GDM1 (cell line): ENCODE measurements at regions not wholly inside any gene's neighbourhood (a gene's known extent, or its start where the extent isn't known, plus 50 kb on each side); places are given as distances from the start of the nearest gene placed in this dataset.

Source experiments
- DNase-seq: peaks from one replicate; lab custom pipeline; 2025; lab: John Stamatoyannopoulos, UW

DNA sequence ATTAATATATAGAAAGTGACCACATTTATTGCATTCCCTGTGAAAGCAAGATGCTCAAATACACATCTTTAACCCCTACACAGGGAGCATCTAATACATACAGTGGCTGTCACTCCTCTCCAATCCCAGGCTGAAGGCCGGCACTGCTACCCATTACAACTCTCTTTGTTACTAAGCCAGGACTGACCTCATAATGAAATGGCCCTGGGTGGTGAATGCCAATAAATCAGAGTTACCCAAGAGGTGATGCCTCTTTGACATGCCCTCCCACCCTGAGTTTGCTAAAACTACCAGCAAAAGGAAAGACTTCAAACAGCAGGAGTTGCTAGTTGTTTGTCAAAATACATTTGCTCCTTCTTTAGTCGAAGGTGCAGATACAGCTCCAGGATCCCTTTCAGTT, 214.2 kb downstream of the FOXA2 start:
- DNase-seq: no peak

- DNase-seq: no peak
Observed at GRCh38 chr20:22369100-22369499, 215.3 kb downstream of the FOXA2 start.

GRCh38 chr20:22368235-22368634, 216.1 kb downstream of the FOXA2 start:
- DNase-seq: peak; percentile 77

GRCh38 chr20:22366631-22367030, 217.7 kb downstream of the FOXA2 start:
- DNase-seq: no peak

- no peak for DNase-seq
Observed at GRCh38 chr20:22354647-22355046, 229.7 kb downstream of the FOXA2 start.

GRCh38 chr20:22353586-22353985, 230.8 kb downstream of the FOXA2 start:
- no peak for DNase-seq

GRCh38 chr20:22352019-22352418, 232.4 kb downstream of the FOXA2 start:
- no peak for DNase-seq

GRCh38 chr20:22350624-22351023, 233.7 kb downstream of the FOXA2 start:
- no peak for DNase-seq

GRCh38 chr20:22348010-22348409, 236.4 kb downstream of the FOXA2 start:
- no peak for DNase-seq

GRCh38 chr20:22346716-22347115, 237.7 kb downstream of the FOXA2 start:
- peak; percentile 61 for DNase-seq

GRCh38 chr20:22343612-22344011, 240.8 kb downstream of the FOXA2 start:
- DNase-seq: no peak

- DNase-seq: peak; percentile 30
Observed at GRCh38 chr20:22342410-22342809, 242.0 kb downstream of the FOXA2 start.

DNA sequence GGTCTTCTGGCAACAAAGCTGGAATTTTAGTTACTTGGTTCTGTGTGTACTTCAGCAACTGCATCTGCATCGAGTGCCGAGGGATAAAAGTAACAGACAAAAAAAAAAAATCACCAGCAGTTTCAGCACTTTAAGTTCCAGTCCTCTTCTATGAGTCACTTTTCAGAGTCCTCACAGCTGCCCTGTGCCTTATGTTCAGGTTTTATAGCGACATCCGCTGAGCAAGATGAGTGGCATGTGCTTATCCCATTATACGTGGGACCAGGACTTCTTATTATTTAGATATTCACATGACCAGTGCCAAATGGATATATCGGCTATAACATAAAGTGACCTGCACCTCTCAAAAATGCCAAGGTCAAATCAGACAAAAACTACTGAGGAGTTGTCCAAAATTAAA, 242.9 kb downstream of the FOXA2 start:
- DNase-seq: no peak

- DNase-seq: peak; percentile 37
Observed at GRCh38 chr20:22339946-22340345, 244.4 kb downstream of the FOXA2 start.

- DNase-seq: peak; percentile 62
Observed at GRCh38 chr20:22339091-22339881, 245.1 kb downstream of the FOXA2 start.

DNA sequence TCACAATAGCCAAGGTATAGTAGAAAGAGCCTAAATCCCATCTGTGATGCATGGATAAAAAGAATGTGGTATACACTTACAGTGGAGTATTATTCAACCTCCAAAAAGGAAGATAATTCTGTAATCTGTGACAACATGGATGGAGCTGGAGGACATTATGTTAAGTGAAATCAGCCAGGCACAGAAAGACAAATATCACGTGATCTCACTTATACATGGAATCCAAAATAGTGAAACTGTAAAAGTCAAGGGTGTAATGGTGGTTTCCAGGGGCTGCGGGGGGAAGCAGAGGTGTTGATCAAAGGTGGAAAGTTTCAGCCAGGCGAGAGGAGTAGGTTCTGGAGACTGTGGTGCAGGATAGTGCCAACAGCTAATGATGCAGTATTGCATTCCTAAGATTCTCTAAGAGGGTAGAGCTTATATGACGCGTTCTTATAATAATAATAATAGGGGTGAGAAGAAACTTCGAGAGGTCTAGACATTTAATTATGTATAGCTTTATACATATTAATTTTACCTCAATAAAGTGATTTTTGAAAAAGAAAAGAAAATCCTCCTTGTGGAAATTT, 246.1 kb downstream of the FOXA2 start:
- no peak for DNase-seq

GRCh38 chr20:22335210-22335609, 249.2 kb downstream of the FOXA2 start:
- no peak for DNase-seq

GRCh38 chr20:22333885-22334545, 250.4 kb downstream of the FOXA2 start:
- DNase-seq: peak; percentile 54

DNA sequence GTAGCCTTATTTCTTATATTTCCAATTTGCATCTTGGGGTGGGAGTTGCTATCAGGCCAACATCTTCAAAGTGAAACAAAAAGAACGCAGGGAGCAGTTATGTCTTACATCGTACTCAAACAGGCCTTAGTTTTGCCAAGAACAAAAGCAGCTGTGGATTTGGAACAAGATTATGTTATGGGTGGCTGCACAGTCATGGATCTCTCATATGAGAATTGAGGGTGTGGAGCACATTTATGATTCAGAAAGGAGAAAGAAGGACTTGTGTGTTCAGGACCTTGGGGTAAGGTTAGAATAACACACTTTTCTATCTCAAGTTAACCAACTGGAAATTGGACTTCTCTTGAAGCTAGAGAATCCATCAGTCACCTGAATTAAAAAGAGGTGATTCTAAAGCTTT, 259.9 kb downstream of the FOXA2 start:
- DNase-seq: no peak

GRCh38 chr20:22322513-22322912, 261.9 kb downstream of the FOXA2 start:
- DNase-seq: no peak

GRCh38 chr20:22321191-22321590, 263.2 kb downstream of the FOXA2 start:
- no peak for DNase-seq

GRCh38 chr20:22320245-22320915, 264.0 kb downstream of the FOXA2 start:
- DNase-seq: no peak

- DNase-seq: no peak
Observed at GRCh38 chr20:22315771-22316170, 268.6 kb downstream of the FOXA2 start.
